NCI-H2227 (cell line): ENCODE measurements at regions not wholly inside any gene's neighbourhood (a gene's known extent, or its start where the extent isn't known, plus 50 kb on each side); places are given as distances from the start of the nearest gene placed in this dataset.

Experiments used
- DNase-seq: peaks from one replicate; lab custom pipeline; 2025; ENCODE audit not compliant: unreplicated experiment; lab: John Stamatoyannopoulos, UW

DNA sequence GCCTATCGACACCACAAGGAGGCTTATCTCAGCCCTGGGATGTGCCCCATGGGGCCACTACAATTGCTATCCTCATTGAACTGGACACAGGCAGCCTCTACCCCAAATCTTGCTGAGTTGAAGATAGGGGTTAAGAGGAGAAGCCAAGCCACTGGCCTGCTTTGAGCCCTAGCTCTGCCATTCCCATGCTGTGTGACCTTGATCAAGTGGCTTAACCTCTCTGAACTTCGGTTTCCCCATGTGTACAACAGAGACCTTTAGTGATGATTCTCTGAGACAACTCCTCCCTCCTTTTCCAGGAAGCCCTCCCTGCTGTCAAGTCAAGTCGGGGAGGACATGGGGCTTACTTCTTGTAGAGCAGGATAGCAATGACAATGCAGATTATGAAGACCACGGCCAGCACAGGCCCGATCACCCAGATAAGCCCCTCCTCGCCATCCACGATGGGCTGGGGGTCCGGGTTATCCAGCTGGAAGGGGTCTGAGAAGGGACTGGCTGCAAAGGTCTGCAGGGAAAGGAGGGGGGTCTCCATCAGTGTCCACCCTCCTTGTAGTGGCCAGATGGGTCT lies 121.6 kb downstream of the PTPRS start:
- no peak for DNase-seq

DNA sequence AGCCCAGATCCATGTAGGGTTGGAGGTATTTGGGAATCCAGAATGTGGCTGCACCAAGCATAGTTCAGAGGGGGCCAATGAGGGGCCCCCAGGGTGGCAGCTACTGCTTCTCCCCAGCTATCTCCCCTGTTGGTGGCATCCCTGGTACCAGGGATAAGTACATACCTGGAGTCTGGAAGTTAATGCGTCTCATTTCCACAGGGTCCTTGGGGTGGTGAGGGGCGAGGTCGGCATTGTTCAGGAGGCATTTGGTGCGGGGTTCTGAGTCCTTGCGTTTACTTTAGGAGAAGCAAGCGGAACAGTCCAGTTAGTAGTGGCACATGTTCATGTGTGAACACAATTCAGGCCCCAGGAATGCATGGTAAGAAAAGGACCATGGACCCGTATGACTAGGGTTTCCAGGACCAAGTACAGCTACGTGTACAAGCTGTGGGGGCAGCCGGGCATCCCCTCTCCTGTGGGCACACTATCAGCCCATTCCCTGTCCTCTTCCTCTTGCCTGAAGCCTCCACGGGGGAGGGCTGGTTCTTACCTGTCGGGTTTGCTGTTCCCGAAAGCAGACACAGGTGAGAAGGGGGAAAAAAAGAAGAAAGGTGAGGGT lies 122.3 kb downstream of the PTPRS start:
- no peak for DNase-seq

DNA sequence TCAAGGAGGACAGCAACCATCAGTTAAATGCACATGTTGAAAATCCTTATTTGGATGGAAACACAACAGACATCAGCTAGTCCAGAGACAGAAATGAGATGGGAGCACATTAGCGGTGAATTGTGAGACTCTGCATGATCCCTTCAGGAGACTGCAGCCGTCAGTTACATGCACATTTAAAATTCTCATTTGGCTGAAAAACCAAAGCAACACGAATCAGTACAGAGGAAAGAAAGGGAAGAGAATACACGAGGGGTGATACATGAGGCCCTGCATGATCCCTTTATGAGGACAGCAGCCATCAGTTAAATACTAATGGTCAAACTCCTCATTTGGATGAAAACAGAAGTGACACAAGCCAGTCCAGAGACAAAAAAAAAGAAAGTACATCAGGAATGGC lies 123.4 kb downstream of the PTPRS start:
- DNase-seq, result no peak

DNA sequence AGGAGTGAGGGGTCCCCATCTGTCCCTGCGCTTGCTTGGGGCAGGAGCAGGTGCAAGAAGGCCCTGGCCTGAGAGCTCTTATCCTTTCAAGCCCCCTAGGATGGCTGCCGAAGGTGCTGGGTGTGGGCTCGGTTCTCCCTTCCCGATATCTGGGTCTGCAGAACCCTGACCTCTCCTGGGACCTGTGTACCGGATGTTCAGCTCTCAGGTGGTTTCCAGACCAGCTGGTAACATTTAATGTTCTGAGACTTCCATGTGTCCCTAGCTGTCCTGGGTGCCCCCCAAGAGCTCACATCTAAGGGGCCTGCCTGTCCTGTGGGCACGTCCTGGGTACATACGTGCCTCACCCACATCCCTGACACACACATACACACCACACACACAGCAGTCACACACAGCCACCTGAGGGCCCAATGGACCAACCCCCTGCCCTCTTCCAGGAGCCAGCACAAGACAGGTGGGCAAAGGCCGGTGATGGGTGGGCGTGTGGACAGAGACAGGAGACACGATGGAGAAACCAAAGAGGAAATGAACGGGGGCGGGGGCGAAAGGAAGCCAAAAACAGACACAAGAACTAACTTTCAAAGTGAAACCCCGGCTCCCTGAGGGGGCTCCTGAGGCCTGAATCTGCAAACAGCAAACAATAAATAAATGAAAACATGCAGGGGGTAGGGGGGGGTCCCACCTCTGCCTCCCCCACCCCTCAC lies 124.3 kb downstream of the PTPRS start:
- DNase-seq, result no peak

DNA sequence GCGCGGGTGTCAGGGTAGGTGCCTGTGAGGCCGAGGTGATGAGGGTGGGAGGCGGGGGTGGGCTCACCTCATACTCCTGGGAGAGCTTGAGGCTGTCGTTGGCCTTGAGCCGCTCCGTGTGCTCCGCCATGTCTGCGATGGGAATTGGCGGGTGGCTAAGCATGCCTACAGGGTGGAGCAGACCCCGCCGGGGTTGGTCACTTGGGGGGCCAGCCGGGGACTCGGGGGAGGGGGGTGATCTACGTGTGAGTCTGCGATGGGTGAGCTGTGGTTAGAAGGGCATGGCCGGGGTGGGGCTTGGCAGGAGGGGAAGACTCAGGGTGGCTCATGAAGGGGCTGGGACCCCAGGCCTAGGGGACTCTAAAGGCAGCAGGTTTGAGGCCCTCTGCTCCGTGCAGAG lies 125.2 kb downstream of the PTPRS start:
- no peak for DNase-seq

DNA sequence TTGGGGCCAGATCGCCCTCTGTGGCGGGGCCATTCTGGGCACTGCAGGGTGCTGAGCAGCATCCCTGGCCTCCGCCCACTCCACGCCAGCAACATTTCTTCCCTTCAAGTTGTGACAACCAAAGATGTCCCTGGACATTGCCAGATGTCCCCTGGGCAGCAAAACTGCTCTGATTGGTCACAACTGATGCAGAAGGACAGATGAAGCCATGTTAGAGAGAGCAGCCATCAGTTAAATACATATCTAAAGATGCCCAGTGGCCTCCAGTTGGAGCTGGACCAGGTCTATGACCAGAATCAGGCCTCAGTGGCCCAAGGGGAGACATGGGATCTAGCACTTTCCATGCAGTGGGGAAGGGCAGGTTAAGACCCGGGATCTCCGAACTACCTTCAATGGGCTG lies 125.7 kb downstream of the PTPRS start:
- no peak for DNase-seq

DNA sequence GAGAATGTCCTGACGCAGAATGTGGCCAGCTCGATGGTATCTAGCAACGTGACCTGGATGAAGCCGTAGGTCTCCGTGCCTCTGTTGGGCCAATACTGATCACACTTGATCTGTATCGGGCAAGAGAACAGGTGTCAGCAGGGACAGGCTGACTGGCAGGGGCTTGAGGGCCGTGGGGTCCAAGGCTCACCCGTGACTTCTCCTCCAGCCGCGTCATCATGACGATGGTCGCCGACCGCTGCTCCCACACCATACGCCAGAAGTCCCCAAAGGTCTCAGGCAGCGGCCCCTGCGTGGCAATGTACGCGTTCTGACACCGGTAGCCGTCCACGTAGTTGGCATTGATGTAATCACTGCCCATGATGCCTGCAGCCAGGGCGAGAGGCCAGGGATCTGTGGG lies 126.2 kb downstream of the PTPRS start:
- no peak for DNase-seq

DNA sequence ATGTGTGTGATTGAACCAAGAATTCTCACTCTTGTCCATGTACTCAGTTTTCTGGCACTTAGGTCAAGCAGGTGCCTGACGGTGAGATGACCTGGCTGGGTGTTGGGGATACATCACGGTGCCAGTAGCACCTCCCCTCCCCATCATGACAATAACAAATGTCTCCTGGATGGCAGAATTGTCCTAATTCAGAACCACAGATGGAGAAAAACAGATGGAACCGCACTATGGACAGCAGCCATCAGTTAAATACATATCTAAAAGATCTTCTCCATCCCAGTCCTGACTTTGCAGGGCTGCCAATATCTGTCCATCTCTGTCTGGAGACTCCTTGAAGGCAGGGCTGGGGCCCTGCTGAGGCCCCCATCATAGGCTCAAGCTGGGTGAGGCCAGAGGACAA lies 126.9 kb downstream of the PTPRS start:
- no peak for DNase-seq

DNA sequence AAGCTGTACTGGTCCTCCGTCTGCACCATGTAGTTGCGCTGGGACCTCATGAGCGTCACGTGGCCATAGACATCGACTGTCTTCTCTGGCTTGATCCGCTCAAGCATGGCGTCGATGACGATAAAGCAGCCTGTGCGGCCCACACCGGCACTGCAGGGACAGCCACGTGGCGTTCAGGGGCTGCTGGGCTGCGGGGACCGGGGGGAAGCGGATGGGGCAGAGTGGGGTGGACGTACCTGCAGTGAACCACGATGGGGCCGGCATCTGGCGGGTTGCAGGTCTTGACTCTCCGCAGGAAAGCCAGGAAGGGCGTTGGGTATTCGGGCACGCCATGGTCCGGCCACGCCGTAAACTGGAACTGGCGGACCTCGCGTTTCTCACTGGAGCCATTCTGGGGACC lies 128.5 kb downstream of the PTPRS start:
- no peak for DNase-seq

DNA sequence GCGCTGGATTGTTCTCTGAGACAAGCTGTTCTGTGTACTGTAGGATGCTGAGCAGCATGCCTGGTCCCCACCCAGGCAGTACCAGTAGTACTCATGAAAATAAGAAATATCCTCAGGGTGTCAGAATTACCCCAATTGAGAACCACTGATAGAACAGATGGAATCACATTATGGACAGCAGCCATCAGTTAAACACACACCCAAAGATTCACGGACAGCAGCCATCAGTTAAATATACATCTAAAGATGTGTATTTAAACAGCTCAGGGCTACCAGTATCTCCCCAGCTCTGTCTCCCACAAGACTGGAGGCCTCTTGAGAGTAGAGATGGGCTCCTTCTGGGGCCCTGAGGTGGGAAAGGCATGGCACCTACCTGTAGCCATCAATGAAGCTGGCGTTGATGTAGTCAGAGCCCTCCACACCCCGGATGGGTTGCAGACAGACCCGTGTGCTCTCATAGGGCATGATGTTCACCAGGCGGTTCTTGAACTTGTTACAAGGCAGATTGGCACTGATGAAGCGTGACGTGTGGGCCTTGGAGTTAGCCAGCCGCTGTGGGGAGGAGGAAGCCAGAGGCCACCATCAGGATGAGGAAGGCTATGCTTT lies 129.3 kb downstream of the PTPRS start:
- no peak for DNase-seq

DNA sequence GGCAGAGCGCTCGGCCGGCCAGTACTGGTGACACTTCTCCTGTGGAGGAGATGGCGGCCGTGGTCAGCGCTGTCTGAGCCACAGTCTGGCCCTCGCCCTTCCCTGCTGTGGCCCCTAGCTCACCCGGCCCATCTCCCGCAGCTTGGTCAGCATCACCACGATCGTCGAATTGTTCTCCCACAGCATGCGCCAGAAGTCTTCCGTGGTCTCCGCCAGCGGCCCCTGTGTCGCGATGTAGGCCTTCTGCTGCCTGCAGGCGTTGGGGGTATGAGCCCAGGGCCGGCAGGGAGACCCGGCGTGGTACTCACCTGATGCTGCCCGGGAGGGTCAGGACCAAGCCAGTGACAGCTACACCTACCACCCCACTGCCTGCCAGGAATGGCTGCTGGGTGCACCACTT lies 130.1 kb downstream of the PTPRS start:
- DNase-seq, result no peak

DNA sequence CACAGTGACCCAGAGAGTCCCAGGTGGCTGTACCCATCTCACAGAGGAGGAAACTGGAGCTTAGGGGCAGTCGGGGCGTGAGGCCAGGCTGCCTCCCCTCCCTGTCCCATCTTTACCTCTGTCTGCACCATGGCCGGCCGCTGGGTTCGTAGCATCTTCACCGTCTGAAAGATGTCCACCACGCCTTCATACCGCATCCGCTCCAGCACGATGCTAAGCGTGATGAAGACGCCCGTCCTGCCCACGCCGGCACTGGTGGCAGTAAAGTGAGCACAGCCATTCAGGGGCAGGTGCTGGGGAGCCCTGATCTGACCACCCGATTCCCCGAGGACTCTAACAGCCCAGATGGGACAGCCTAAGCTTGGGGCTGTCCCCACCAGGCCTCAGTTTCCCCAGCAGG lies 132.8 kb downstream of the PTPRS start:
- DNase-seq, result no peak

DNA sequence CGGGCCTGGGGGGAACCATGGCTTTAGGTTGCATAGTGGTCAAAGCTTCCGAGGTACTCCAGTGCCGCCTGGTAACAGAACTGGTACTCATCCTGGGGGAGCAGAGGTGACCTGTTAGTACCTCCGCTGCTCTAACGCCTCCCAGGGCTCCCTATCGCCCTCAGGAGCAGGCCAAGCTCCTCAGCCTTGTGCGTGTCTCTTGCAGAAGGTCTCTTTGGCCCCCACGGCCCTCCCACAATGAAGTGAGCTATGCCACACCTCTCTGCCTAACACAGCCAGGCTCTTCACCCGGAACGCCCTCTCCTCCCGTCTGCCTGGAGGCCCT lies 133.9 kb downstream of the PTPRS start:
- no peak for DNase-seq

DNA sequence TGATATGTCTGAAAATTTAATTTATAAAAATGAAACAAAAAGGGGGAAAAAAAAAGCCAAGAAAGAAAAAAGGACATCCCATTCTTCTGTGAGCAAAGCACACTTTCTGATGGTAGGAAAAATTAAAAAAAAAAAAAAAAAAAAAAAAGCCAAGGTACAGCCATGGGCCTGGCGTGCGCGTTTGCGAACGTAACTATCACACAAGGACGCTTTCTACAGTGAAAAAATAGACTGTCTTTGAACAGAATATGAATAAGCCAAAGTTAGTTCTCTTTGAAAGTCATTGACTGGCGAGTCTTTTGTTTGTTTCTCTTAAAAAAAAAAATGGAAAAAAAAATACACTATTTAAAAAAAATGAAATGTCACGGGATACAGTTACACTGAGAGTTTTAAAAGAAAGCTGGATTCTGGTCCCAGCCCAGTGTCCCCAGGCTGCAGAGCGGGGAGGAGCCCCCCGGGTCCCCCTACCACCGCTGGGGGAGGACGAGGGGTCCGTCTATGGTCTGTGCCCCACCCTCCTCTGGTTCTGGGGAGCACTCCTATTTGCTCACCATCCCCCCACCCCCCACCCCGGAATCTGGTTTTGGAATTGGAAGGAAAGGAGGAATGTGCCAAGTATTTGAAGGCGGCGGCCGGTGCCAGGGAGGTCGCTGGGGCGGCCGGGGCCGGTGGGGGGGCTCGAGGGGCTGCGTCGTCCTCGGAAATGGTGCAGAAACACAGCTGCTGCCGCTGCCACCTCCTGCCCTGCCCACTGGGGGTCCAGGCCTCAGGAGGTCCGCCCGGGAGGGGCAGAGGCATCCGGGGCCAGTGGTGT lies 134.5 kb downstream of the PTPRS start:
- no peak for DNase-seq

DNA sequence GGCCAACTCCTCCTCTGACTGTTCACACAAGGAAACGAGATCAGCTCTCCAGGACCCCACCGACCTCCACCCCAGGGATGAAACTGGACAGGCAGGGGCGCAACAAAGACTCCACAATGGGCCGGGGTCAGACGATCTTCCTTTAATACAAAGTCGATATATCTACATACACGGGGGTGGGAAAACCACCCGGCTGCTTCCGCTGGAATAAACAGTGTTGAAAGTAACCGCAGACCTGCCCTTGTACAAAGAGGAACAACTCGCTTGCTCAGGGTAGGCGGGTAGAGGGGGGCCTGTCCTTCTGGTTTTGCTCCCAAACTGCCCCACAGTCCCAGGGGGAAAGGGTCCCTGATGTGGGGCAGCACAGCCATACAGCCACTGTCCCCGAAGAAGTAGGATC lies 135.2 kb downstream of the PTPRS start:
- no peak for DNase-seq

DNA sequence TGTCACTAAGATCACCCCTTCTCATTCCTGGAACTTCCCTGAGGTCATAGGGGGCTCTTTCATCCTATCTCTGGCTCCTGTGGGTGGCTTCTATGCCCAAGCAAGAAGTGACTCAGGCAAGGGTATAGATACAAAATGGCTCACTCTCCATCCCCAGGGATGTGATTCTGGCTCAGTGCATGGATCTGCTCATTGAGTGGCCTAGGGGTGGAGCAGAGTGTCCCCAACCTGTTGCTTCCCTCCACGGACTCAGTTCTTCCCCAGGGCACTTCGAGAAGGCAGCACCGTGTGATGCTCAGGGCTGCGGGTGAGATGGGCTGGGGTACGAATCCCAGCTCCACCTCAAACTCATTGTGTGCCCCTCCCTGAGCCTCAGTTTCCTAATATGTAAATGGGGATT lies 136.4 kb downstream of the PTPRS start:
- no peak for DNase-seq
